ENCODE measurements at regions not wholly inside any gene's neighbourhood (a gene's known extent, or its start where the extent isn't known, plus 50 kb on each side); places are given as distances from the start of the nearest gene placed in this dataset.
"Not testable (repeated sequence)": the region's sequence is repeated elsewhere in the genome, so short reads cannot be mapped to it uniquely, and the experiment has no call there.

DNA sequence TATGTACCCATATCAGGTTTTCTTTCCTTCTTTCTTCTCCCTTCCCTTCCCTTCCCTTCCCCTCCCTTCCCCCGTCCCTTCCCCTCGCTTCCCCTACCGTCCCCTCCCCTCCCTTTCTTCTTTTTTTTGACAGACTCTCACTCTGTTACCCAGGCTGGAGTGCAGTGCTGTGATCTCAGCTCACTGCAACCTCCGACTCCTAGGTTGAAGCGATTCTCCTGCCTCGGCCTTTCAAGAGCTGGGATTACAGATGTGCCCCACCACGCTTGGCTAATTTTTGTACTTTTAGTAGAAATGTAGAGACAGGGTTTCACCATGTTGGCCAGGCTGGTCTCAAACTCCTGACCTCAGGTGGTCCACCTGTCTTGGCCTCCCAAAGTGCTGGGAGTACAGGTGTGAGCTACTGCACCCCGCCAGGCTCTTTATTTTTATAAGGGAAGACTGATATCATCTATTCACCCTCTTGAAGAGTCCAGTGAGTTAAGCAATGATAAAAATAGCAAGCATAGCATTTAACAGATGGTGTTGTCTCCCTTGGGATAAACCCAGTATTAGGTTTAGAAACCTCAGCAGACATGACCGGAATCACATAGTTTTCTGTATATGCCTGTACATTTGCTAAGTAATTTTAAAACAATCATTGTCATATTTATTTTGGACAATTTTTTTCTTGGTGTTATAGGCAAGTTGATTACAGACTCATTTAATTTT, 888.4 kb downstream of the TRIB2 start:
- DNase-seq (ENCODE audit: low read depth): no peak

DNA sequence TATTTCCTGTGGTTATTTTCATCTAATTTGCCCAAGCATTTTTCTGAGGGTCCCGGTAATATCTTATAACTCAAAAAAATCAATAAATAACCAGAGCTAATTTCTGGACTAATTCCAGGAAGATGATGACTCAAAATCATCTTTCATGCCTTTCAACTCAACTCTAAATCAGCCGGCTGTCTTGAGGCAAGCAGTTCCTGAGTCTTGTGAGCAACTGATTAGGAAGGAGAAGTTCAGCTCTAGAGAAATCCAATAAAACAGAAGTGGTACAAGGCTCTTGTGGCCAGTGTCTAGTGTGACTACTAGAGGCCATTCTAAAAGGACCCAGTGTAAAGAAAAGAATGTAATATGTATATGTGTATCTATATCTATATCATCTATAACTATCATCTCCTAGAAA, 890.4 kb downstream of the TRIB2 start:
- DNase-seq (ENCODE audit: low read depth): no peak

DNA sequence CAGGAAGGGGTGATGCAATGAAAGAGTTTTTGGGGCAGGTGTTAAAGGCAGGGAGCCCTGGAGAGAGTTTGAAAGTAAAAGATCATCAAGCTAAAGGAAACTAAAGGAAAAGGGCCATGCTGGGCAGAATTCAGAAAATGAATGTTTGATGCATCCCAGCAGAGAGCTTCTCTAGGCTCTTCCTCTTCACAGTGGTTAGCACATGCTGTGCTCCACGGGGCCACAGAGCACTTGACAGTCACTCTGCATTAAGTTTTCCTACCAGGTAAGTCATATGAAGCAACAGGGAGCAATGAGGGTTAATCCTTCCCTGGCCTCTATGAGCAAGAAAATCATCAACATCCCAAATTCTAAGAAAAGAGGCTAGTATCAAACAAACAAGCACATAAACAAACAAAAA, 895.2 kb downstream of the TRIB2 start:
- DNase-seq (ENCODE audit: low read depth): no peak

DNA sequence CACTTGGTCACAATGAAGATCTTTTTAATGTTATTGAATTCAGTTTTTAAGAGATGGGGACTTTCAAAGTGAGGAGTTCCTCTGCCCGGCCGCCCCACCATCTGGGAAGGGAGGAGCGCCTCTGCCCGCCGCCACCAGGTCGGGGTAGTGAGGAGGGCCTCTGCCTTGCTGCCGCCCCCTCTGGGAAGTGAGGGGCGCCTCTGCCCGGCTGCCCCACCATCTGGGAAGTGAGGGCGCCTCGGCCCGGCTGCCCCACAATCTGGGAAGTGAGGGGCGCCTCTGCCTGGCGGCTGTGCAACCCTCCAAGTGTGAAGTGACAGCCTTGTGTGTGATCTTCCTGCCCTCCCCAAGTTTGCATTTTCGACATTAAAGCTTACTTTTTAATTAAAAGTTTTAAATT, 899.3 kb downstream of the TRIB2 start:
- DNase-seq (ENCODE audit: low read depth): no peak

DNA sequence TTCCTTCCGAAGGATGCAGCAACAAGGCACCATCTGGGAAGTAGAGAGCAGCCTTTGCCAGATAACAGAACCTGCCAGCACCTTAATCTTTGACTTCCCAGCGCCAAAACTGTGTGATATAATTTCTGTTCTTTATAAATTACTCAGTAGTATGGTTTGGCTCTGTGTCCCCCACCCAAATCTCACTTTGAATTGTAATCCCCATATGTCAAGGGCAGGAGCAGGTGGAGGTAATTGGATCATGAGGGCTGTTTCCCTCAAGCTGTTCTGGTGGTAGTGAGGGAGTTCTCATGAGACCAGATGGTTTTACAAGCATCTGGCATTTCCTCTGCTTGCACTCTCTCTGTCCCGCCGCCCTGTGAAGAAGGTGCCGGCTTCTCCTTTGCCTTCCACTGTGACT, 899.9 kb downstream of the TRIB2 start:
- DNase-seq (ENCODE audit: low read depth): no peak

DNA sequence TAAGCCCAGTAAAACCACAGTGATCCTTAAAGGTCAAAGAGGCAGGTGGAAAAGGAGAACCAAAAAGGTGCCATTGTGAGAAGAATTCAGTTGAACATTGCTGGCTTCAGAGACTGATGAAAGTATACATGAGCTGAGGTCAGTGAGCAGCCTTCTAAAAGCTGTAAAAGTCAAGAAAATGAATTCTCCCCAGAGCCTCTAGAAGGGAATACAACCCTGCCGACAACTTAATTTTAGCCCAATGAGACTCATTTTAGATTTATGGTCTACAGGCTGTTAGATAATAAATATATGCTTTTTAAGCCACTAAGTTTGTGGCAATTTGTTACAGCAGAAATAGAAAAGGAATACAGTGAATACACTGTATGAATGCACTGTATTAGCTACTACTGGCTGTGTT, 911.4 kb downstream of the TRIB2 start:
- no peak for DNase-seq (ENCODE audit: low read depth)

DNA sequence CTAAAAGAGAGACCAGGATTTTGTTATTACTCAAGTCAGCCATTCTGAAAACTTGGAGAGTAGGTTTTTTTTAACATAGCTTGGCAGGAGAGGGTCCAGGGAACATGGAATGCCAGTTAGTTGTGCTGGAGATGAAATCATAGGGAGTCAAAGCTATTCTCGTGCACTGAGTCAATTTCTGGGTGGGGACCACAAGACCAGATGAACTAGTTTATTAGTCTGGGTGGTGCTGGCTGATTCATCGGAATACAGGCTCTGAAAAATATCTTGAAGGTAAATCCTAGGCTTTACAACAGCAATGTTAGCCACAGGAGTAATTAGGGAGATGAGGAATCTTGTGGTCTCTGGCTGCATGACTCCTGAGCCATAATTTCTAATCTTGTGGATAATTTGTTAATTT, 921.4 kb downstream of the TRIB2 start:
- DNase-seq (ENCODE audit: low read depth): no peak

DNA sequence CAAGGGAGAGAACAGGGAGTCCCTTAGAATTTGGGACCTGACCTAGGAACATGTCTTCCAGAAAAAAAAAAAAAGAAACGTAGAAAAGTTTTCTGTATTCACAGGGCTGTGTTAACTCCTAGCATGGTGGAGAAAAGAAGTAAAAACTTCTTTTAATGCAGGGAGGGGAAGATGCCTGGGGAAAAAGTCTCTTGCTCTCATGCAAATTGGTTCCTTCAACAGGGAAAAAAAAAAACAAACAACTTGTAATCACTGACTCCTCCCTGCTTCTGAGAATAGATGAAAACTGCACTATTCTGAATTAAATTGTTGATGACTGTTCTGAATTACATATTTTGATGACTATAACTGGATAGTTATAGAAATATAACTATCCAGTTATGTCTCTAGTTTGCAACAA, 933.2 kb downstream of the TRIB2 start:
- DNase-seq (ENCODE audit: low read depth): no peak

DNA sequence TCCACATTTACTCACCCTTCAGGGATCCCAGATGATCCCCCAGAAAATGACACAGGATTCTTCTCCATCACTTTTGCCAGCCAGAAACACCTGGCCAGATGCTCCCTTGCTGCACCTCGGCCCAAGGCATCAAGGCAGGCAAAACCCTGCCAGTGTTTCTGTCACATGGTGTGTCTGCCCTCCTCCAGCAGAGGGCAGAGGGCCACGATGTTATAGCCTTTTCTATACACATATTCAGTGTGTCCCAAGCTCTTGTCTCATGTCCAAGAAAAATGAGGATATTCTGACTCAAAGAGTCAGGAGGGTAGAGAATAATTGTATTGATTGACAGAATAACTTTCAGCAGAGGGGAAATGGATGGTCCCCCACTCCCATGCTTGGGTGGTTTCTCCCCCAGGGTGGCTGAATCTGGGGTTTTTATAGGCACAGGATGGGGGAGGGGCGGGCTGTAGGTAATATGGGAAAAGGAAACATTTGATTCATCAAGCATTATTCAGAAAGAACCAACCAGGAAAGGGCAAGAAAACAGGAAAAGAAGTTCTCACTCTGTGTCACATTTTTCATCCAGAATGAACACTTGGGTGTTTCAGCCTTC, 933.9 kb downstream of the TRIB2 start:
- DNase-seq (ENCODE audit: low read depth): no peak

DNA sequence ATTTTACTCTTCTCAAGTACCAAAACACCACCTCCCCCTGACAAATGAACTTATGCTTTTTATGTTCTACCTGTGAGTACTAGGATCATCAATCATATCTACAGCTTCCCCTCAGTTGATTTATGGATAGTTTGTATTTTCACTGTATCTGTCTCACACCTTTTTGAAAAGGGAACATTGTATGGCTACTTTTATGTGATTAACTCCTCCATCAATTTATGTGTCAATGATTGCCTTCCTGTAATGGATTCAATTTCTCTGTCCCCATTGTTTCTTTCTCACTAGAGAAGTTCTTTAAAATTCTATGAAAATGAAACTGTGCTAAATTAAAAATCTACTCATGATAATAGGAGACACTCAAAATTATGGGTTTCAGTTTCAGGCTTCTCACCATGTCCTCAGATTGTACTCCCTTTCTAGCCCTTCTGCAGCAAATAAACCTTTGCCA, 935.0 kb downstream of the TRIB2 start:
- no peak for DNase-seq (ENCODE audit: low read depth)

DNA sequence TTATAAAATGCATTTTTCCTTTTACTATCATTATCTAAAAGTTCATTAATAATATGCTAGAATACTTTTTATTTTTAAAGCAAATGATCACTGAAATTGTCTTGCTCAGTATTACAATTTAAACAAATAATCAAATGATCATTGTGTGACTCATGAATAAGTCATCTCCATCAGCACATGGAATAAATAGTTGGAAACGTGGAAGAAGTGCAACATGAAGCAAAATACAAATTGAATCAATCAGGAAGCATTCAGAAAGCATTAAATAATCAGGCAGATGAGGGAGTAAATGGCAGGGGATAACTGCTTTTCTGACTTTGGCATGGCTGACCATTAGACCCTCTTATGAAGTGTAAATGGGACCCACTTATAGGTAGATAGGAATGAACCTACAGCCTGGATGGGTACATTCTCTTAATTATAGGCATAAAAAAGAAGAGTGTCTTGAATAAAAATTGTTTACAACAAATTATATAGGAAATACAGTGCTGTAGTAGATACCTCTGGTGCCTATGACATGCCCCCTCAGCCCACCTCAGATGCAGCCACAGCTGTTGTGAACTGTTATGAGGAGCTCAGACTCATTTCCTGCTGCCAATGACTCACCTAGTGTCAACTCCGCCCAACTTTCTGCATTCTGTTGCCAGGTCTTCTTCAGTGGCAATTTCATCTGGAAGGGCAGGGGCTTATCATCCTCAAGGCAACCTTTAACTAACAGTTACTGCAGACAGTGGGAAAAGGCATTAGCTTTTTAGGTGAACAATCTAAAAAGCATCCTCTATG, 936.0 kb downstream of the TRIB2 start:
- DNase-seq (ENCODE audit: low read depth): peak; percentile 68

DNA sequence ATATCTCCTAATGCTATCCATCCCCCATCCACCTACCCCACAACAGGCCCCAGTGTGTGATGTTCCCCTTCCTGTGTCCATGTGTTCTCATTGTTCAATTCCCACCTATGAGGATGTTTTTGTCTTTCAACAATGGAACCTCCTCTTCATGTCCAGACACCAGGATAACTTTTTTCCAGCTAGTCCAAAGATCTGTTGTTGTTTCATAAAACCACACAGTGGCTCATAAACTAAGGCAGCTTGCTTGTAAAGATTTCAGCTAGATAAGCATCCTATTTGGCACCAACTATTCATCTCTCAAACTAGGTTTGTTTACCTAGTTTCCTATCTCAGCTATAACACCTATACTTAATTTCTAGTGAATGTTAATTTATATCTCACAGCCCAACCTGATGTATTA, 937.7 kb downstream of the TRIB2 start:
- DNase-seq (ENCODE audit: low read depth): no peak

DNA sequence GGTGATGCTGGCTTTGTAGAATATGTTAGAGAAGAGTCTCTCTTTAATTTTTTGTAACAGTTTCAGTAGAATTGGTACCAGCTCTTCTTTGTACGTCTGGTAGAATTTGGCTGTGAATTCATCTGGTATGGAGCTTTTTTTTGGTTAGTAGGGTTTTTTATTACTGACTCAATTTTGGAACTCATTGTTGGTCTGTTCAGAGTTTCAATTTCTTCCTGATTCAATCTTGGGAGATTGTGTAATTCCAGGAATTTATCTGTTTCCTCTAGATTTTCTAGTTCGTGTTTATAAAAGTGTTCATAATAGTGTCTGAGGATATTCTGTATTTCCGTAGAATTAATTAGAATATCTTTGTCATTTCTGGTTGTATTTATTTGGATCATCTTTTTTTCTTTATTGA, 943.5 kb downstream of the TRIB2 start:
- no peak for DNase-seq (ENCODE audit: low read depth)

DNA sequence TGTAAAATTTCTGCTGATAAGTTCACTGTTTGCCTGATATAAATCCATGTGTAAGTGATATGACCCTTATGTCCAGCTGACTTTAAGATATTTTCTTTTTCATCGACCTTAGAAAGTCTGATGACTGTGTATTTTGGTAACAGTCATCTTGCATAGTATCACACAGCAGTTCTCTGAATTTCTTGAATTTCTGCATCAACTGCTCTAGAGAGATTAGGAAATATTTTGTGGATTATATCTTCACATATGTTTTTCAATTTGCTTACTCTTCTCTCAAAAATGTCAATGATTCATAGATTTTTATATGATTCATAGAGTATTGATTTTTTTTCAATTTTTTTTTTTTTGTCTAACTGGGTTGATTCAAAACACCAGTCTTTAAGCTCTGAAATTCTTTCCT, 945.3 kb downstream of the TRIB2 start:
- peak; percentile 59 for DNase-seq (ENCODE audit: low read depth)

DNA sequence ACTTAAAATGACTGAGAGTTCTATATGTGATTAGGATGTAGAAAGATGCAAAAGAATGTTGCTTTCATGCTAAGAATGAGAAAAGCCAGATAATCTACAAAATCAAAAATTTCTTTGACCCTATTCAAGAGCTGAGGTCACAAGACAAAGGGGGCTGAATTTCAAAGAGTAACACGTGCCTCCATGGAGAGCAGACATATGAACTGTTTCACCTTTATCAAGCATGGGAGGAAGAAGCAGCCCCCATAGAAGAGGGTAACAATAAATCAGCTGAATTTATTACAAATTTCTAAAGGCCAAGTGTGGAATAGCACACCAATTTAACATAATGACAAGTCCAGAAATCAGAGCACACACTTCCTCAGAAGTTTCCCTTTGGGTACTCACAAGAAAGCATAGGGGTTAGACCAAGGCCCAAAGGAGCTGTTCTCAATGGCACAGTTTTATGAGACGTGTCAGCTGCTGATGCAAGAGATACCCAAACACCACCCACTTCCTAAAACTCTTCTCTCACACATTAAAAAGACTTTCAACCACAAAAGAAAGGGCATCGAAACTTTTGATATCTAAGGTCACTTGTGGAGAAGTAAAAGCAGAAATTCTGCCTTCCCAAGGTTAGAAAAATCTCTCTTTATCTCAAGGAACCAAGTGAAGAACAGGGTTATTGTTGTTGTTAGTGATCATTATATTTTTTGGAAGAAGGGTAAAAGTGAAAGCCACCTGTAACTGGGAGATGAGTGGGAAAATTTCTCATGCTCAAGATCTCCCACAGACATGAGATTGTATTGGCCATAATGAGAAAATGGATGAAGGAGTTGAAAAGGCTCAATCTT, 950.1 kb downstream of the TRIB2 start:
- no peak for DNase-seq (ENCODE audit: low read depth)

DNA sequence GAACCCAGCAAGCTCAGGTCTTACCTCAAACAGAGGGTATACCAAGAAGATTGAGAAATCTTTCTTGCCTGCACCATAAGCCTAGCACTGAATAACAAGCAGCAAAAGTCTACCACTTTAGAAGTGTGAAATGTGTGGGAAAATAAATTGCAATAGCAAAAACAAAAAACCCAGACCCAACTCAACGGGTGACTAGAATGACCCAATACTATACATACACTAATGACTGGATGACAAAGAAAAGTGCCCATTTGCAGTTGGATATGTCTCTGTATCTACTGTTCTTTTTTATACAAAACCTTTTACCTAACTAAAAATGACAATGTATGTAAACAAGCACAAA, 950.6 kb downstream of the TRIB2 start:
- no peak for DNase-seq (ENCODE audit: low read depth)

DNA sequence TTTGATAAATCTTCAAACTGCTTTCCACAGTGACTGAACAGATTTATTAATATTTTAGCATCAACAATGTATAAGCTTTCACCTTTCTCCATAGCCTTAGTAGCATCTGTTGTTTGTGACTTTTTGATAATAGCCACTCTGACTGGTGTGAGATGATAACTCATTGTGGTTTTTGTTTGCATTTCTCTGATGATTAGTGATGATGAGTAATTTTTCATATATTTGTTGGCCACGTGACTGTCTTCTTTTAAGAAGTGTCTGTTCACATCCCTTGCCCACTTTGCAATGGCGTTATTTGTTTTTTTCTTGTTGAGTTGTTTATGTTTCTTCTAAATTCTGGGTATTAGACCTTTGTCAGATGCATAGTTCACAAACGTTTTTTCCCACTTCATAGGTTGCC, 952.9 kb downstream of the TRIB2 start:
- DNase-seq (ENCODE audit: low read depth): no peak

DNA sequence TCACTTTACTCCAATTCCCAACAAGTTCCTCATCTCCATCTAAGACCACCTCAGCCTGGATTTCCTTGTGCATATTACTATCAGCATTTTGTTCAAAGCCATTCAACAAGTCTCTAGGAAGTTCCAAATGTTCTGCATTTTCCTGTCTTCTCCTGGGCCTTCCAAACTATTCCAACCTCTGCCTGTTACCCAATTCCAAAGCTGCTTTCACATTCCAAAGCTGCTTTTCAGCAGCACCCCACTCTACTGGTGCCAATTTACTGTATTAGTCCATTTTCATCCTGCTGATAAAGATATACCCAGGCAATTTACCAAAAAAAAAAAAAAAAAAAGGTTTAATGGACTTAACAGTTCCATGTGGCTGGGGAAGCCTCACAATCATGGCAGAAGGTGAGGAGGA, 957.1 kb downstream of the TRIB2 start:
- DNase-seq (ENCODE audit: low read depth): not testable (repeated sequence)

DNA sequence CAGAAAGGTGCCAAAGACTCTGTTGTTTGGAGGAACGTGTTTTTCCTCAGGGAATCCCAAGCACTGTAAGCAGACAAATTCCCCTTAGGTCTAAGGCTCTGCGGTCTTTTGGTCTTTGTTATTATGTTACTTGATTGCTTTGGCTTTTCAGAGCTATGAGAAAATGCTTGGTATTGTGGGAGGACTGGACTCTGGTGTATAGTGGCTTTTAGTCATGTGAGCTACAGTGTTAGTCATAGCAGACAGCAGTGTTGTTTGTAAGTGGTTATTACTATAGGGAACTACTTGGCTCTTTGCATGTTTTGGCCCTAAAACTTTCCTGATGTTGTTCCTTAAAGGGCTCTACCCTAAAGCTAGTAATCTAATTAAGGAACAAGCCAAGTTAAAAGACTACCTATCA, 956.2 kb upstream of the LRATD1 start:
- no peak for DNase-seq (ENCODE audit: low read depth)

DNA sequence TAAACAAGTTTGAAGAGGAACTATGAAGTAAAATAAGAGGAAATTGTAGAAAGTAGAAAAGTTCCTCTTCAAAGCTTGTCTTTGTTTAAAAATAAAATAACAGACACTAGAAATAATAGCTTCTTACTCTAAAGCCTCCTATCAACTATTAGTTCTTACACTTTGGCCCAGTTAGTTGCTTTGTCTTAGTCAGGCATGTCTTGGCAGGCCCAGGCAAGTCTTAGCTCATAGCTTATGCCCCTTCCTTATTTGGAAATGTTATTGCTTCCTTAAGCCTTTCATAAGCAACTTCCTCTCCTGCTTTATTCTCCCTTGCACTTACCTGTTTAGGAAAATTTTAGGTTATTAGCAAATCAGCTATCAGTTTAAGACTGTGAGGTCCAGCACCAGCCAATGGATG, 950.6 kb upstream of the LRATD1 start:
- DNase-seq (ENCODE audit: low read depth): no peak

DNA sequence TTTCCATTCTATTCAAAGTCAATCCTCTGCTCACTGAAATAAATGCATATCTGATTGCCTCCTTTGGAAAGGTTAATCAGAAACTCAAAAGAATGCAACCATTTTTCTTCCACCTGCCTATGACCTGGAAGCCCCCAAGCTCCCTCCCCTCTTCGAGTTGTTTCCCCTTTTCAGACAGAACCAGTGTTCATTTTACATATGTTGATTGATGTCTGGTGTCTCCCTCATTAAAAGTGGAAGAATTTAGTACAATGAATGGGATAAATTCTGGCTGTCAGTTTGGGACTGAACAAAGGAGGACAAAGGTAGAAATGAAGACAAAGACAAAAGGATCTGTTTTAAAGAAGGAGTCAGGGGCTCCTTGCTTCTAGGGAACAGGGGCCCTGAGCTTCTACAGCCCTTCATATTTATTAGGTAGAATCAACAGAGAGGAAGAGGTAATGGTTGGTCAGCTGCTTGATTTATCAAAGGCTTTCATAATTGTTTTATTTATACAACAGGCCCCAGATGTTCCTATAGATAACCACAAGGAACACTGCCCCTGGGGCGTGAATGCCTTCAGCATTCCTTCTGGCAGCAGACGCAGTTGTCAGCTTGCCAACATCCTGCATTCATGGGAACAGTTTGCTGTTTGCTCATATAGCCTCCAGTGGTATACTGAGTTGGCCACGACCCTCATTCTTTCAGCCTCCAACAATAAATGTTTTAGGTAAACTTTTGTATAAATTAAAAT, 949.8 kb upstream of the LRATD1 start:
- DNase-seq (ENCODE audit: low read depth): no peak

DNA sequence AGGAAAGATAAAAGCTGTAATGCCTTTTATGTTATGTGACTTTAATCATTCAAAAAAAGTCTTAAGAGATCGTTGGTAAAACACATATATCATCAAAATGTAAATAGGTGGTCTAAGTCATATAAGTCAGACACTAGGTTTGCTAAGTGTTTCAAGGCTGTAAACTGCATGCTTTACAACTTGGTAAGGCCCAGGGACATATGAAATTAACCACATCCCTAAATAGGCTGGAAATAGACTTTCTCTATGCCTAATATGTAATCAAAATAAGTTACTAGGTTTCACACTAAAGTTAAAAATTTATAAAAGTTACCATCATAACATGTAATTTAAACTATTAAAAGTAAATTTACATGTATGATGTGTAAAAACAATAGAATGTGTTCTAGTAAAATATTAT, 946.3 kb upstream of the LRATD1 start:
- DNase-seq (ENCODE audit: low read depth): no peak

Data from HS-27A (cell line).